HG02938 (cell line): ENCODE measurements at regions not wholly inside any gene's neighbourhood (a gene's known extent, or its start where the extent isn't known, plus 50 kb on each side); places are given as distances from the start of the nearest gene placed in this dataset.
"Not testable (repeated sequence)": the region's sequence is repeated elsewhere in the genome, so short reads cannot be mapped to it uniquely, and the experiment has no call there.

ENCODE experiments used
- ATAC-seq: cut with Tn5 transposase; IDR thresholded peaks from one replicate; pipeline ENCODE4 v1.9.1; 2021; ENCODE audit warnings: mild to moderate bottlenecking, moderate library complexity; ENCODE audit not compliant: unreplicated experiment

DNA sequence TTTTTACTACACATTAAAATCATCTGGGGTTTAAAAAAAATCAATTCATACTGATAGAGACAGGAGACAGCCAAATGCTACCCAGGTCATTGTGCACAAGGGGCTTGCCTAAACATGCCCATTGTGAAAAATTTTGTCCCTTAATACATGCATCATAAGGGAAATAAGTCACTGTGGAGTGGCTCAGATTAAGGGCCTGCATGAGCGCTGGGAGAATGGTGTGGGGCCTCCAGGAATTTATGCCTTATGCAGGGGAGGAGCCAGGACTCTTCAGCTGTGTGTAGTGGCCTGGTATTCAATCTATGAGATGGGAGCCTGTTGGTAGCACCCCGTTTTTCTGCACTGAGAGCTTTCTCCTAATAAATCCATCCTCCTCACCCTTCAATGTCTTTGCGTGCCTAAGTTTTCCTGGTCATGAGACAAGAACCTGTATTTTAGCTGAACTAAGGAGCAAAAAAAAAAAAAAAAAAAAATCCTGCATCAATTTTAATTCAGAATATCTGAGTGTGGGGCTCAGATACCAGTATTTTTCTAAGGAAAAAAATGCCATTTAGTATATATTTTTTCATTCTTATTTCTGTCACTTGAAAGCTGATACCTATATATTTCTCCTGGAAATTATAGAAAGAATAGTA is 997.6 kb upstream of the ATXN8OS start:
- no peak for ATAC-seq

DNA sequence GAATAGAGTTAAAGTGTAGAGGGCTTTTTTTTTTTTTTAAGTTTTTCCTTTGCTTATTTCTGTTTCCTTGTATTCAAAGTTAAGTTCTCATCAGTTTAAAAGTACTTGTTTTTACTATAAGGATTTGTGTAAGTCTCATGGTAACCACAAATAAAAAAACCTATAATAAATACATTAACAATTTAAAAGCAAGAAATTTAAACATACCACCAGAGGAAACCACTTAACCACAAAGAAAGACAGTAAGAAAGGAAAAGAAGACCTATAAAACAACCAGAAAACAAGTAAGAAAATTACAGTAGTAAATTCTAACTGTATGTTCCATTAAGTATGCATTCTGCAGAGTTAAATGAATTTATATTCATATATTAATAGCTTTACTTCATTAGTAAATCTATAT is 999.1 kb upstream of the ATXN8OS start:
- ATAC-seq = no peak

DNA sequence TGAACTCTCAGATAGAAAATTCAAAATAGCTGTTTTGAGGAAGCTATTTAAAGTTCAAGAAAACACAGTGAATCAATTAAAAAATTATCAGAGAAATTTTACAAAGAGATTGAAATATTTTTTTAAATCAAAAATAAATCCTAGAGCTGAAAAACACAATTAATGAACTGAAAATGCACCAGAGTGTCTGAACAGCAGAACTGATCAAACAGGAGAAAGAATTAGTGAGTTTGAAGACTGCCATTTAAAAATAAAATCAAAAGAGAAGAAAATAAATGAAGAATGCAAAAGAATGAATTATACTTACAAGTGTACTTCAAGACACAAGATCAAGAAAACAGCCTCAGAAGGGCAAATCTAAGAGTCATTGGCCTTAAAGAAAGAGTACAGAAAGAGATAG is 1000.2 kb upstream of the ATXN8OS start:
- ATAC-seq = no peak

DNA sequence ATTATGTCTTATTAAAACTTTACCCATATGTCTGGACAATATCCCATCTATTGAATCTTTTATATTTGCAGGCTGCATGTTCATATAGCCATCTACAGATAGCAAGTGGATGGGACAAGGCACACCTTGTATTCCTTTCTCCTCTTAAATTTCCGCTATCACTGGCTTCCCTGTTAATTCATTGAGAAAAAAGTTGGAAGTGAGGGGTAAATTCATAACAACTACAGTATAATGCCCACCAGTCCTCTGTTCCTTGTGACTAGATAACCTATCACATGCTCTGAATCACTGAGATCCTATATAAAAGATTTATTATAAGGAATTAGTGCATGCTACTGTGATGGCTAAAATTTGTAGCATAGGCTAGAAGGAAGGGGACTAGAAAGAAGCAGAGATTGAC is 1005.8 kb upstream of the ATXN8OS start:
- no peak for ATAC-seq

DNA sequence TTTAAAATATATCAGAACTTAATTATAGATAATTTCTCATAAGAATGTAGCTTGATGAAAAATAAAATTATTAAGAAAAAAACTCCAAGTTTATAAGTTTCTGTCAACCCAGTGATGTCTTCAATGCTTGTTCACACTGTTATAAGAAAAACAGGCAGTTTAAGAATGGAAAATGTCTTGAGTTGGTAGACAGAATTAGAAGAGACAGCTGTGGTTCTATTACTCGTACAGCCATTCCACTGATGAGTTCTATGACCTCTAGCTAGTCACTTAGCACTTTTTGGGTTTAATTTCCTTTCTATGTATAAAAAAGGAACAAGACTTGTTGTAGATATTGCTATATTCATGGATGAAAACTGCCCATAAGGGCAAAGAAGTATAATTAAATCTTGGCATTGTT is 1013.1 kb upstream of the ATXN8OS start:
- no peak for ATAC-seq

DNA sequence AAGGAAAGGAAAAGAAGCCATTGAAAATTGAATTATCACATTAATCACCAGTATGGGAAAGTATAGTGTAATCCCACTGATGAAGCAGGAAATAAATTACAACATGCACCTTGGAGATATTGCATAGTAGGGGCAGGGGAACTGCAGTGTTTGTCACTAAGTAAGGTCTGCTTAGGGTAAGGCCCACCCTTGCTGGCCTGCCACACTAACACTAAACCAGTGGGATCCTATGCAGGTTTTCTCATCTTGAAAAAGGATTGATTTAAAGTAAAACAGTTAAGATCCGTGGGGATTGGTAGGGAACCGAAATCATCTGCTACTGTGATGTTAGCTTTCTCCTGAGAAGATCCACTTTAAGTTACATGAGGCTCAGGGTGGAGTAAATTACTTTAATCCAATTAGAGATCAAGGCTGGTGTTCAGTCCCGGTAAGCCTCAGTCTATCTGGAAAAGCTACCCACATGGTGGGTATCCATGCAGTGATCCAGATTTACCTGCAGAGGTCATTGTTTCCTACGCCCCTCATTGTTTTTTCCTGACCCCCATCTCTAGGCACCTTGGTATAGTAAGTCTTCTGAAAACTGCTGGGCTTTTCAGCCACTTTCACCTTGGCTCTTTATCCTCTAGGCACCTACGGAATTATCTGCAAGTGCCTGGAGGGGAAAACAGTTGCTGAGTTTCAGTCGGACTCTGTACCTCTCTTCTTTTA is 1014.9 kb upstream of the ATXN8OS start:
- no peak for ATAC-seq

DNA sequence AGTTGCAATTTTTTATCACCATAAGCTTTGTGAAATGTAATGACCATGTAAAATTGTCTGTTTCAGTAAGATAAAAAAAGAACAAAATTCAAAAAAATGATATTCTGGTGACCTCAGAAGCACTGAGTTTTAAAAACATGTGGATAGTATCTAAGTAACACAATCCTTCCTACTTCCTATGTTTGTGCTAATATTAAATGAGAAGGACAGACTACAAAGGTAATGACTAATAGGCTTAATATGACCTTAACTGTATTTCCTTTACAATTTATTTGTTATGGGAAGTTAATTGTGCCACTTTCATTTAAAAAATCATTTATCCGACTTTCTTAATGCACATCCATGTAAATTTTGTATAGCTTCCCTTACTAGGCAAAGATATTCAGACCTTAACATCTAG is 1030.4 kb upstream of the ATXN8OS start:
- no peak for ATAC-seq

DNA sequence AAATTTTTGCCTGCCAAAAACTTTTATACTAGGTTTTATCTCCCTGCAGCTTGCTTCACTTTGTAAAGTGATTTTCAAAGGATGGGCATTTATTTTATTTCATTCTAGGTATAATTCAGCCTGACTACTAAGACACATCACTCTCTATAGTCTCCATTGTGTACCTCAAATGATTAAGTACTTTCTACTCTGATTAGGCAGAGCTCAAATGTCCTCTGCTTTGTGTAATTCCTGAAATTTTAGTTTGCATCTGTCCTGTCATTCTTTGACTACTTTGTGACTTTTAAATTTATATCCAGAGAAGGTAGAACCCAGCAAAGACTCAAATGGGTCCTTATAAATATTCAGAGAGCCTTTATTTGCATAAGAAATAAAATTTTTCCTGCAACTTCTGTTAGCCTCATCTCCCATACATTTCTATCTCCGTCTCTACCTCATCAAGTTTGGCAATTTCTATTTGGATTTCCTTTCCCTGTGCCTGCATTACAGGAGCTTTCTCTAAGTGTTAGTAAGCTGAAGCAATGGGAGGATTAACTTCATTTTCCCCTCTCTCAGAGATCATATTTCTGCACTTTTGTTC is 1038.0 kb upstream of the ATXN8OS start:
- no peak for ATAC-seq

DNA sequence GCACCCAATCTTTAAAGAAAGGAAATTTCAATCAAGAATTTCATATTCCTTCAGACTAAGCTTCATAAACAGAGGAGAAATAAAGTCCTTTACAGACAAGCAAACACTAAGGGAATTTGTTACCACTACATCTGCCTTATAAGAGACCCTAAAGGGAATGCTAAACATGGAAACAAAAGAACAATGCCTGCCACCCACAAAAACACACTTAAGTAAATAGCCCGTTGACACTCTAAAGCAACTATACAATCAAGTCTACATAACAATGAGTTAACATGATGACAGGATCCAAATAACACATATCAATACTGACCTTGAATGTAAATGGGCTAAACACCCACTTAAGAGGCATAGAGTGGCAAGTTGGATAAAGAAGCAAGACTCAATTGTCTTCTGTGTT is 1056.9 kb upstream of the ATXN8OS start:
- ATAC-seq = no peak

DNA sequence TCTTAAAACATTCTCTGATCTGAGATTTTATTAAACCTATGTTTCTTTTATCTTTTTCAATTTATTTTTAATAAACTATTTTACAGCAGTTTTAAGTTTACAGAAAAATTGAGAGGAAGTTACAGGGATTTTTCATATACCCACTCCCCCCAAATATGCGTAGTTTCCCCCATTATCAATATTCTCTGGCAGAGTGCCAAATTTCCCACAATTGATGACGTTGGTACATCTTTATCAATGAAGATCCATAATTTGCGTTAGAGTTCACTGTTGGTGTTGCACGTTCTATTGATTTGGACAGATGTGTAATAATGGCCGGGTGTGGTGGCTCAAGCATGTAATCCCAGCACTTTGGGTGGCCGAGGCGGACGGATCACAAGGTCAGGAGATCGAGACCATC is 1063.0 kb upstream of the ATXN8OS start:
- ATAC-seq = no peak

DNA sequence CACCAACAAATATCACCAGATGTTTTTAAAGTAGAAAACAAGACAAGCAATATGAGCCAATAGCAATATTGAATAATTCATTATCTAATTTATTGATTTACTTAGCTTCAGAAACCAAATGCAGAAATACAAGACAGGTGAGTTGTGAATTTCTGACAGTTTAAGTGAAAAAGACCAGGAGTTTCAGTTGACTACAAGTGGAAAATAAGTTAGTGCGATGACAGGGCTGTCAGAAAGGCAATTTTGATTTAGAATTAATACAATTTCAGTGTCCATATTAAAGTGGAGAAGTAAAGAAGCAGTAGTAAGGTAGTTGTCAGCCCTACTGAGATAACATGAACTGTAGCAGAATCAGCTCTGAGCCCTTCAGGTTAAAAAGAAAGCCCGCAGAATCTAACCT is 1066.7 kb upstream of the ATXN8OS start:
- ATAC-seq = no peak

DNA sequence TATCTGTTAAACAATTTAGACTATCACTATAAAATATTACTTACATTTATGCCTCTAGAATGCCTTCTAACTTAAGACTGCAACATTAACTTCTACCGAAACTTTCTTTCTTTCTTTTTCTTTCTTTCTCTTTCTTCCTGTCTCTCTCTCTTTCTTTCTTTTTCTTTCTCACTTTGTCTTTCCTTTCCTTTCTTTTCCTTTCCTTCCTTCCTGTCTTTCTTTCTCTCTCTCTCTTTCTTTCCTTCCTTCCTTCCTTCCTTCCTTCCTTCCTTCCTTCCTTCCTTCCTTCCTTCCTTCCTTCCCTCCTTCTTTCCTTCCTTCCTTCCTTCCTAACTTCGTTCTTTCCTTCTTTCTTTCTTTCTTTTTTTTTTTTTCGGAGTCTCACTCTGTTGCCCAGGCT is 1071.9 kb upstream of the ATXN8OS start:
- no peak for ATAC-seq

DNA sequence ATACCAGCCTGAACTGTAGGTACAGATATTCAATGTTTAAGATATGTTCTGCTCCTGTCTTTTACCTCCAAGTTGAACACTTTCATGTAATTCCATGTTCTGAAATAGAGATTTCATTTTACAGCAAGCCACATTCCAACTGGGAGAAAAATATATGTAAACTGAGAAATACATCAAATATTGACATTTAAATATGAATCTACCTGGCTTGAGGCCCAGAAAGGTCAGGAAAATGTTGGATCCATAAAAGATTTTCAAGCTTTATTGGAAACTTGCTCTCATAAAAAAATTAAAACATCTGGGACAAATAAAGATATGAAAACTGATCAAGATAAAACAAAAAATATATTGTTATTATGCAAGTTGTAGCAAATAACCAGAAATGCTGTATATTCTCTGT is 1078.7 kb upstream of the ATXN8OS start:
- no peak for ATAC-seq

DNA sequence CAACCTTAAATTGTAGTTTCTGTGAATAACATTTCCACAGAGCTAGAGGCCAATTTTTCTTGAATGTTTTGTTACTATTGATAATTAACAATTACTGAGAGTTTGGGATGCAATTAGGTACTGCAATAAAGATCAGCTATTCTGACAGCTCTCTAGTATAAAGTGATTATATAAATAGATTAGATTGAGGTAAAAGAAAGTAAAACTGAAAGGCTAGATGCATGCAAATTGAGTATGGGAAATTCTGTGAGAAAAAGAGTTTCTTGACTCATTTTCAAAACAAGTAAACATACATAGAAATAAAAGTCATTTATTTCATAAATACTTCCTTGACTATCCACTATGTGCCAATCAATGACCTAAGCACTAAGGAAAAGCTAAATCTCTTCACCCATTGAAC is 1087.5 kb upstream of the ATXN8OS start:
- ATAC-seq = no peak

DNA sequence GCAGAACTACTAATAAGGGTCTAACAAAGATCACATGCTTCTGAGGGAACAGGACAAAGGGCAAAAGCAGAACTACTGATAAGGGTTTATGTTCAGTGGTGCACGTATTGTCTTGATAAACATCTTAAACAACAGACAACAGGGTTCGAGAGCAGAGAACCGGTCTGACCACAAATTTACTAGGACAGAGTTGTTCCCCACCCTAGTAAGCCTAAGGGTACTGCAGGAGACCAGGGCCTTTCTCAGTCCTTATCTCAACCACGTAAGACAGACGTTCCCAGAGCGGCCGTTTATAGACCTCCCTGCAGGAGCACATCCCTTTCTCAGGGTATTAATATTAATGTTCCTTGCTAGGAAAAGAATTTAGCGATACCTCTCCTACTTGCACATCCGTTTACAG is 1089.5 kb upstream of the ATXN8OS start:
- ATAC-seq = not testable (repeated sequence)

DNA sequence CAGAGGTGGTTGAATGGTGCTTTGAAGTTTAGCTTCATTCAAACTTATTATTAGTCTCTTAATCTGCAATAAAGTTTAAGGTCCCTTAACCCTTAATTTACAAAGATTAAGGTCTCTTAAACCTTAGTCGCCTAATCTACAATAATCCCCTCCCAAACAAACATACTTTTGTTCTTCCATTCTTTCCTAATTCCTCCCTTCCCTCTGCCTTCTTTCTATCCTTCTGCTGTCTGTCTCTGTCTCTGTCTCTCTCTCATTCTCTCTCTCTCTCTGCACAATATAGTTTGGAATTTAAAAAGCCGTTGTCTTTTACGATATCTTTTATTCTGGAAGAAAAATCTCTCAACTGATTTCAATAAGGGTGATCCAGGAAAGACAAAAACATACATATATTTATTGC is 1096.8 kb upstream of the ATXN8OS start:
- ATAC-seq = no peak

DNA sequence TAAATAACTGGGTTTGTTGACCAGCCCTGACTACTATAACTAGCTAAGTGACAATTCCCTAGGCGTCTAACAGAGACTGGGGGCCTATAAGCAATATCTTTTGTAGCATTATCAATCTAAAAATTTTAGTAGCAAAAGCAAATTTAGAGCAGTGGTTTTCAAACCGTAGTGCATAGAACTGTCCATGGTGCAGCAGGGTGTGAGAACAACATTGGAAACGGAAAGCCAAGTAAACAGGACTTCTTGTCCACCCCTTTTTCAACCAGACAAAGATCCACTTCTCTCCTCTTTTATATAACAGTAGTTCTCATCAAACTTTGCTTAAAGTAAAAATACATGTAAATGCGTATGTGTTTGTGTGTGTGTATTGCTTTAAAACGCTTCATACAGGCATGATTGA is 1099.1 kb upstream of the ATXN8OS start:
- ATAC-seq = no peak

DNA sequence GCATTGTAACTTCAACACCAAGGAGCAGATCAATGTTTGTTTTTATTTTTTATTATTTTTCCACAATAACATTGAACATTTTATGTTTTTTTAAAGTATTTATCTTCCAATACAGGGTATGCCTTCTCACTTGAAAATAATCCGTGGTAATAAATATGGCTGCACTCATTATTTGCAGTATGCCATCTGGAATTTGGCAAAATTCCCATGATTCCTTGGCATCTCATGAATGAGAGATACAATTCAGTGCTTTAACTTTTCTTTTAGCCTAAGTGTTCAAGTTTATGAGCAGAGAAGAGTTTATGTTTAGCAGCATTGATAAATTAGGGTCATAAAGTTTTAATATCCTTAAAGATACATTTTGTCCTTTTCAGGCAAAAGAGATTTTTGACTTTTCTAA is 1109.6 kb upstream of the ATXN8OS start:
- no peak for ATAC-seq

DNA sequence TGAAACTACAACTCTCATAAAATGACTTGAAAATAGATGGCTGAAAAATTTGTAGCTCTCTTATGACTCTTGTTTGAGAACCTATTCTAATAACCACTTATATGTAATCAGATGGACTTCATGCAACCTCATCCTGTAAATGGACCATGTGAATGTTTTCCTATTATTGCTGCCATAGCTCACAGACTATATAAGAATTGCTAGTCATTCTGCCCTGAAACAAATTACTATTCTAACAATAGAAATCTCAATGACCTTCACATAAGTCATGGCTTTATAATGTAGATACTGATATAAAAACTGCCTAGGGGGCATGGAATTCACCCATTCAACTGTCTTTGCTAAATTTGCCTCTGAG is 1111.0 kb upstream of the ATXN8OS start:
- ATAC-seq = no peak

DNA sequence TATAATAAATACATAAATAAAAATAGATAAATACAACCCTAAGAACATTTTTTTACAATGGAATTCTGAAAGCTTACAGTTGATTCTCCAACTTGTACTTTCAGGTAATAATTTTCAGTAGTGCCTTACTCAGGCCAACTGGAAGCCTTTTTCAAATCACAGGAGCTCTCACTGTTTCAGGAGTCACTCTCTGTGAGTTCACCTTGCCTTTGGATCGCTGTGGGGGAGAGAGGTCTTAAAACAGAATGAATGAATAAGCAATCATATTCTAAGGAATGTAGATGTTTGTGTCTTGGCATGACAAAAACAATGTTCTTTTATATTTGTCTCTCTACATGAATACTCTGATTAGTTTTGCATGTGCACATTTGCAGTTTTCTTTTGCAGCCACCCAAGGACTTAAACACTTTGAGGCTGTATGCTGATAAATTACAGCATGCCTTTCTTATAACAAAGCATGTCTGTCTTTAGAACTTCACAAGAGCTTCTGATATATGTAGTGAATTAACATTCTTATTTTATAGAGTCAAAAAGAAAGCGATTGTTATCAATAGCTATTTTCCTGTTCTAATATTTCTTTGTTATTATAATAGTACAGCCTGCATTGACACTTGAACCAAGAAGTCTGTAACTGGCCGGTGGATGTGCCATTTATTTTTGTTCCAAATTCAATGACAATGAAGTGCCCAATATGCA is 1111.5 kb upstream of the ATXN8OS start:
- no peak for ATAC-seq

DNA sequence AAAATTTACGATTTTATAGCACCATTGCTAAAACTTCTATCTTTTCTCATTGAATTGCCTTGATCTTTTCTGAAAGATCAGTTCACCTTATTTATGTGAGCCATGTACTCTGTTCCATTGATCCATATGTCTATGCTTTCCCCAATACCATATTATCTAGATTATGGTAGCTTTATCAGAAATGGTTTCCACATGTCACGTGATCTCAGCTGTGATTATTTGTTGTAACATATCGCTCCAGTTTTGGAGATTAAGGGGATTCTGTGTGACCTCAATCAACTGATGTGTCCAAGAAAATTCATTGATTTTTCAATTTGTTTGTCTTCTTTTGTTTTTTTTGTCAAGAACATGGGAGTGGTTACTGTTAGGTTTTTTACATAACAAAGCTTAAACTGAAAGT is 1114.5 kb upstream of the ATXN8OS start:
- no peak for ATAC-seq

DNA sequence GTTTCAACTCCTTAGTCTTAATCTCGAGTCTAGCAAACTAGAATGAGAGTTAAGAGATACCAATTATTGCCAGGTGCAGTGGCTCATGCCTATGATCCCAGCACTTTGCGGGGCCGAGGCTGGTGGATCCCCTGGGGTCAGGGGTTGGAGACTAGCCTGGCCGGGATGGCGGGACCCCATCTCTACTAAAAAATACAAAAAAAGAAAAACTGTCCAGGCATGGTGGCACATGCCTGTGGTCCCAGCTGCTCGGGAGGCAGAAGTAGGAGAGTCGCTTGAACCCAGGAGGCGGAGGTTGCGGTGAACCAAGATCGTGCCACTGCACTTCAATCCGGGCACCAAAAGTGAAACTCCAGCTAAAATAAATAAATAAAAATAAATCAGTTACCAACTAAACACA is 1119.5 kb upstream of the ATXN8OS start:
- no peak for ATAC-seq
